ENCODE measurements at regions not wholly inside any gene's neighbourhood (a gene's known extent, or its start where the extent isn't known, plus 50 kb on each side); places are given as distances from the start of the nearest gene placed in this dataset.
"Not testable (repeated sequence)": the region's sequence is repeated elsewhere in the genome, so short reads cannot be mapped to it uniquely, and the experiment has no call there.

GRCh38 chr1:213786683-213787082 lies 201.1 kb upstream of the PROX1 start:
- TF ChIP-seq CTCF (IDR thresholded peaks at IDR 0.05; ENCODE audit: low read depth, low read length): no peak
- no peak for DNase-seq (ENCODE audit: extremely low read depth, low read depth)

GRCh38 chr1:213790565-213790964 lies 197.2 kb upstream of the PROX1 start:
- no peak for TF ChIP-seq CTCF (IDR thresholded peaks at IDR 0.05; ENCODE audit: low read depth, low read length)
- no peak for DNase-seq (ENCODE audit: extremely low read depth, low read depth)

GRCh38 chr1:213793482-213794067 lies 194.2 kb upstream of the PROX1 start:
- no peak for TF ChIP-seq CTCF (IDR thresholded peaks at IDR 0.05; ENCODE audit: low read depth, low read length)
- DNase-seq (ENCODE audit: extremely low read depth, low read depth): no peak

- TF ChIP-seq CTCF (IDR thresholded peaks at IDR 0.05; ENCODE audit: low read depth, low read length): no peak
These were observed 191.2 kb upstream of the PROX1 start for GRCh38 chr1:213796525-213796924.

GRCh38 chr1:213808288-213808687 lies 179.5 kb upstream of the PROX1 start:
- not testable (repeated sequence) for DNase-seq (ENCODE audit: extremely low read depth, low read depth)

More at GRCh38 chr1:213796525-213796924, 191.2 kb upstream of the PROX1 start:
- DNase-seq (ENCODE audit: extremely low read depth, low read depth): no peak

- TF ChIP-seq CTCF (IDR thresholded peaks at IDR 0.05; ENCODE audit: low read depth, low read length): no peak
- no peak for DNase-seq (ENCODE audit: extremely low read depth, low read depth)
These were observed 170.6 kb upstream of the PROX1 start for GRCh38 chr1:213817156-213817555.

GRCh38 chr1:213820362-213821149 lies 167.2 kb upstream of the PROX1 start:
- TF ChIP-seq CTCF (IDR thresholded peaks at IDR 0.05; ENCODE audit: low read depth, low read length): no peak
- no peak for DNase-seq (ENCODE audit: extremely low read depth, low read depth)

Measured in AG09319 (cell line).